Astrocyte (in vitro differentiated cells and primary cell): ENCODE measurements at regions not wholly inside any gene's neighbourhood (a gene's known extent, or its start where the extent isn't known, plus 50 kb on each side); places are given as distances from the start of the nearest gene placed in this dataset.
A peak's percentile ranks its signal among the peaks of the same experiment; 100 is the strongest.

ENCODE experiments used
- DNase-seq: peaks from one replicate; pipeline ENCODE4 v3.0.0-alpha.2; 2010; ENCODE audit warnings: low read depth
- FAIRE-seq: peaks from 2 replicates; lab custom pipeline; 2011; peaks lifted over from hg19 to GRCh38; lab: Jason Lieb, UNC
- H2AFZ ChIP-seq: 2 replicates; pipeline ENCODE4 v1.6.0; 2012; ENCODE audit warnings: low read depth, low read length, inconsistent platforms
- H3K27ac ChIP-seq: 2 replicates; pipeline ENCODE4 v1.5.1; 2011; ENCODE audit warnings: low read depth, low read length, inconsistent platforms
- H3K27me3 ChIP-seq: 2 replicates; pipeline ENCODE4 v1.6.0; 2011; ENCODE audit warnings: low read length, inconsistent platforms; ENCODE audit not compliant: insufficient read depth
- H3K36me3 ChIP-seq: 2 replicates; pipeline ENCODE4 v1.5.1; 2011; ENCODE audit warnings: low read length, inconsistent platforms; ENCODE audit not compliant: insufficient read depth
- H3K4me1 ChIP-seq: 2 replicates; pipeline ENCODE4 v1.5.1; 2011; ENCODE audit warnings: low read length, inconsistent platforms; ENCODE audit not compliant: insufficient read depth
- H3K4me2 ChIP-seq: 2 replicates; pipeline ENCODE4 v1.6.0; 2012; ENCODE audit warnings: low read length, inconsistent platforms
- H3K4me3 ChIP-seq: 2 replicates; pipeline ENCODE4 v1.5.1; 2011; ENCODE audit warnings: low read depth, mild to moderate bottlenecking, low read length, inconsistent platforms; ENCODE audit not compliant: insufficient read depth
- H3K79me2 ChIP-seq: 2 replicates; pipeline ENCODE4 v1.6.0; 2012; ENCODE audit warnings: mild to moderate bottlenecking, low read length, inconsistent platforms; ENCODE audit not compliant: insufficient read depth
- H3K9ac ChIP-seq: 2 replicates; pipeline ENCODE4 v1.6.0; 2012; ENCODE audit warnings: mild to moderate bottlenecking, low read length, inconsistent platforms
- H3K9me3 ChIP-seq: 2 replicates; pipeline ENCODE4 v1.5.1; 2012; ENCODE audit warnings: low read depth, mild to moderate bottlenecking, low read length, inconsistent platforms; ENCODE audit not compliant: insufficient read depth
- H4K20me1 ChIP-seq: 2 replicates; pipeline ENCODE4 v1.6.0; 2012; ENCODE audit warnings: low read length, inconsistent platforms; ENCODE audit not compliant: insufficient read depth
- H3K27ac Mint-ChIP-seq: one replicate; pipeline ENCODE4 v1.8.0; 2021; ENCODE audit warnings: mild to moderate bottlenecking, mixed read lengths; ENCODE audit not compliant: unreplicated experiment
- H3K27me3 Mint-ChIP-seq: one replicate; pipeline ENCODE4 v1.8.0; 2021; ENCODE audit warnings: low read depth, mixed read lengths; ENCODE audit not compliant: unreplicated experiment
- H3K36me3 Mint-ChIP-seq: one replicate; pipeline ENCODE4 v1.8.0; 2021; ENCODE audit warnings: low read depth, mixed read lengths; ENCODE audit not compliant: unreplicated experiment
- H3K4me1 Mint-ChIP-seq: one replicate; pipeline ENCODE4 v1.8.0; 2021; ENCODE audit warnings: low read depth, mixed read lengths; ENCODE audit not compliant: unreplicated experiment
- H3K4me3 Mint-ChIP-seq: one replicate; pipeline ENCODE4 v1.8.0; 2021; ENCODE audit warnings: mild to moderate bottlenecking, moderate library complexity, mixed read lengths; ENCODE audit not compliant: unreplicated experiment
- H3K9me3 Mint-ChIP-seq: one replicate; pipeline ENCODE4 v1.8.0; 2021; ENCODE audit warnings: mild to moderate bottlenecking, mixed read lengths; ENCODE audit not compliant: unreplicated experiment
- EZH2 ChIP-seq: IDR thresholded peaks from 2 replicates; pipeline ENCODE4 v1.6.1; 2012; ENCODE audit warnings: mild to moderate bottlenecking, low read length, inconsistent platforms; ENCODE audit not compliant: insufficient read depth
- TF ChIP-seq, protein P1 (sequence below): IDR thresholded peaks from 2 replicates; pipeline ENCODE4 v1.5.1; 2011; ENCODE audit warnings: low read depth, mild to moderate bottlenecking, inconsistent platforms, low read length, moderate library complexity; ENCODE audit not compliant: insufficient read depth

DNA sequence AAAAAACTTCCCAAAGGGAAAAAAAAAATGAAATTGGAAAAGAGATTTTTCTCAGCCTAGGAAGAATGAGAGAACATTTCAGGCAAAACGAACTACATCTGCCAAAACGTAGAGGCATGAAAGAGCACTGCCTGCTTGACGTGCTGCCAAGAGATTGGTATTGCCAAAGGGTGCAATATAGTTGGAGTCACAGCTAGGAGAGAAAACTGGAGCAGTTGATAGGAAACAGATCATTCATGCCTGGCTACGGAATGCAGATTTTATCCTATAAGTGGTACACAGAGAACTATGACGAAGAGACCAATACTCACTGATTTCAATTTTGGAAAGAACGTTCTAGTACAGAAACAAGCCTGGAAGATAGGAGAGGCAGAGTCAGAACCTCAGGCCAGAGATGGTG lies 68.4 kb upstream of the IQCM start:
- no peaks in the 10 kb centered on the region for H3K36me3 Mint-ChIP-seq
- Histone ChIP-seq H3K9ac (no peak overlapping the region), H3K9me3 (no peaks in the 10 kb centered on the region), H3K79me2 (no peaks in the 10 kb centered on the region), H3K4me3 (no peak overlapping the region), H2AFZ (no peak overlapping the region), H3K27ac (no peak overlapping the region), H3K4me1 (peaks cover 11% of the 10 kb centered on the region), H3K36me3 (no peaks in the 10 kb centered on the region), H3K4me2 (no peak overlapping the region), H3K27me3 (no peaks in the 10 kb centered on the region), H4K20me1 (no peaks in the 10 kb centered on the region)
- FAIRE-seq (no peak), DNase-seq (no peak)
- H3K9me3 Mint-ChIP-seq: peaks cover under 1% of the 10 kb centered on the region
- H3K27ac Mint-ChIP-seq: no peak overlapping the region
- peaks cover 13% of the 10 kb centered on the region for H3K4me1 Mint-ChIP-seq
- TF ChIP-seq, protein P1, sequence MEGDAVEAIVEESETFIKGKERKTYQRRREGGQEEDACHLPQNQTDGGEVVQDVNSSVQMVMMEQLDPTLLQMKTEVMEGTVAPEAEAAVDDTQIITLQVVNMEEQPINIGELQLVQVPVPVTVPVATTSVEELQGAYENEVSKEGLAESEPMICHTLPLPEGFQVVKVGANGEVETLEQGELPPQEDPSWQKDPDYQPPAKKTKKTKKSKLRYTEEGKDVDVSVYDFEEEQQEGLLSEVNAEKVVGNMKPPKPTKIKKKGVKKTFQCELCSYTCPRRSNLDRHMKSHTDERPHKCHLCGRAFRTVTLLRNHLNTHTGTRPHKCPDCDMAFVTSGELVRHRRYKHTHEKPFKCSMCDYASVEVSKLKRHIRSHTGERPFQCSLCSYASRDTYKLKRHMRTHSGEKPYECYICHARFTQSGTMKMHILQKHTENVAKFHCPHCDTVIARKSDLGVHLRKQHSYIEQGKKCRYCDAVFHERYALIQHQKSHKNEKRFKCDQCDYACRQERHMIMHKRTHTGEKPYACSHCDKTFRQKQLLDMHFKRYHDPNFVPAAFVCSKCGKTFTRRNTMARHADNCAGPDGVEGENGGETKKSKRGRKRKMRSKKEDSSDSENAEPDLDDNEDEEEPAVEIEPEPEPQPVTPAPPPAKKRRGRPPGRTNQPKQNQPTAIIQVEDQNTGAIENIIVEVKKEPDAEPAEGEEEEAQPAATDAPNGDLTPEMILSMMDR: no peak
- no peak for TF ChIP-seq EZH2
- H3K27me3 Mint-ChIP-seq: no peaks in the 10 kb centered on the region
- H3K4me3 Mint-ChIP-seq: no peak overlapping the region

DNA sequence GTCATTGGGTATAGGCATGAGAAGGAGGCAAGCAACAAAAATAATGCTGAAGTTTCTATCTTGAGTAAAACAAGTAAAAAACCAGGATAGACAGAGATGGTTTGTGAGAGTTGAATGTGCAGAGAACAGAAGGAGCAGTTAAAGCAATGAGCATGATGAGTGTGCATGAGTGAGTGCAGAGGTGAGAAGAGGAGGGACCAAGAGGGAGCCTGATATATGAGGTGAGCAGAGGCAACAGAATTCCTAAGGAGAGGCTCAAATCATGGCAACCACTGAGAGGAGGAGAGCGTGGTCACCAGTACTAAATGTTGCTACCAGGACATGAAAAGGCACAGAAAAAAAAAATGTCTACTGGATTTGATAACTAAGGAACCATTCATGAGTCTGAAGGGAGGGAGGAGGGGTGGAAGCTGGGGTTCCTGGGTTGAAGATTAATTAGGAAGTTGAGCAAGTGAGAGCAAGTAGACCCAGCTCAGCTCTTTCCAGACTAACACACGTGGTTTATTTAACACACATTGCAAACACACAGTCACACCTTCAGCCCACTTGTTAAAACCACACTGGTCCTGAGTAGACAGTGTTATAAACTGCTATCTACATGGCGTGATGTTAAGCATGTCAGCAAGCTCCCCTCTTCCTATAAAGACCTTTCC lies 69.0 kb upstream of the IQCM start:
- no peak overlapping the region for H3K4me2 ChIP-seq
- no peak overlapping the region for H2AFZ ChIP-seq
- no peaks in the 10 kb centered on the region for H4K20me1 ChIP-seq
- Mint-ChIP-seq H3K9me3 (peaks cover under 1% of the 10 kb centered on the region), H3K27ac (peak overlapping the region; percentile 21), H3K4me3 (no peak overlapping the region), H3K4me1 (peaks cover 13% of the 10 kb centered on the region), H3K36me3 (no peaks in the 10 kb centered on the region), H3K27me3 (no peaks in the 10 kb centered on the region)
- TF ChIP-seq, protein P1: no peak
- no peak for TF ChIP-seq EZH2
- no peaks in the 10 kb centered on the region for H3K9me3 ChIP-seq
- H3K27ac ChIP-seq: no peak overlapping the region
- no peaks in the 10 kb centered on the region for H3K27me3 ChIP-seq
- DNase-seq (no peak), FAIRE-seq (no peak)
- no peak overlapping the region for H3K9ac ChIP-seq
- H3K36me3 ChIP-seq: no peaks in the 10 kb centered on the region
- H3K79me2 ChIP-seq: no peaks in the 10 kb centered on the region
- peaks cover 11% of the 10 kb centered on the region for H3K4me1 ChIP-seq
- no peak overlapping the region for H3K4me3 ChIP-seq

DNA sequence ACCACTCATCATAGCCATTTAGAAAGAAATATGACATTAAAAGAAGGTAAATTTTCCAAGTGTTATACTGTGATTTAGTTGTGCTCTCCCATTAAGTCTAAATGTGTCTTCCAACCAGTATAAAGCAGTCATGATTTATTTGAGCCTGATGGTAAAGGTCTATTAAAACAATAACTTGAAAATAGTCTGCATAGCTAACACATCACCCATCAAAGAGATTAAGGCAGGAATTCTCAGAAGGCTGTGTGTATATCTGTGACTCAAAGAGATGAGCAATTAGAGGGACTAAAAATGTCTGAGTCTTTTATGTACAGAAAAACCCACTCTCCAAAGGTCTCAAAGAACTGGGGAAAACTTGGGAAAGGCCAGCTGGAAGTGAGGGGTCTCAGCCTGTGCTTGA lies 70.3 kb upstream of the IQCM start:
- Mint-ChIP-seq H3K36me3 (peaks cover 3% of the 10 kb centered on the region), H3K4me1 (peaks cover 24% of the 10 kb centered on the region), H3K27ac (no peak overlapping the region), H3K9me3 (peaks cover 6% of the 10 kb centered on the region), H3K4me3 (no peak overlapping the region), H3K27me3 (no peaks in the 10 kb centered on the region)
- TF ChIP-seq, protein P1: no peak
- TF ChIP-seq EZH2: no peak
- no peak overlapping the region for H2AFZ ChIP-seq
- no peaks in the 10 kb centered on the region for H3K79me2 ChIP-seq
- H3K4me1 ChIP-seq: peaks cover 11% of the 10 kb centered on the region
- H3K27ac ChIP-seq: peak overlapping the region; percentile 31
- H3K27me3 ChIP-seq: no peaks in the 10 kb centered on the region
- no peaks in the 10 kb centered on the region for H4K20me1 ChIP-seq
- H3K36me3 ChIP-seq: no peaks in the 10 kb centered on the region
- H3K9me3 ChIP-seq: no peaks in the 10 kb centered on the region
- H3K4me3 ChIP-seq: no peak overlapping the region
- peak overlapping the region; percentile 10 for H3K4me2 ChIP-seq
- DNase-seq (peak; percentile 92), FAIRE-seq (peak; percentile 99)
- no peak overlapping the region for H3K9ac ChIP-seq
